Fibroblast of skin of left quadriceps (primary cell): ENCODE measurements at regions not wholly inside any gene's neighbourhood (a gene's known extent, or its start where the extent isn't known, plus 50 kb on each side); places are given as distances from the start of the nearest gene placed in this dataset.

Experiments
- DNase-seq, 2 experiments: peaks; one replicate each; pipeline ENCODE4 v3.0.0-alpha.2; 2013; ENCODE audit warnings: low read depth in 2 of 2

GRCh38 chr1:209421978-209422680 lies 161.4 kb upstream of the CAMK1G start:
- DNase-seq = no peak

DNA sequence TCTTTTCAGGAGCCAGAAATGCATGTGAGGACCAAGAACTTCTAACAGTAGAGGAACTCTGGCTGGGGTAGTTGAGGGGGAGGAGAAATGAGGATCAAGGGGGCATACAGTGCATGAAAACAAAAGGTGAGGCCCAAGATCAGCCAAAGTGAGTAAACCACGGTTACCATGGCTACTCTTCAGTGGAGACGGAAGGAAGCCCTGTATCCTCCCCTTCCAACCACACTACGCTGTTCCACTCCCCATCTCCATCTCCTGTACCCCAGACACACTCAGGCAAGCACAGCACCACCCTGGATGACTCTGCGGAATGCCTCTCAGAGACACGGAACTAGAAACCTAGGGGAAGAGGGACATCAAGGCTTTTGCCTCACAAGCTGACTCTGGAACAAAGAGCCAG lies 157.6 kb upstream of the CAMK1G start:
- DNase-seq = no peak

GRCh38 chr1:209427277-209427676 lies 156.2 kb upstream of the CAMK1G start:
- DNase-seq = no peak

DNA sequence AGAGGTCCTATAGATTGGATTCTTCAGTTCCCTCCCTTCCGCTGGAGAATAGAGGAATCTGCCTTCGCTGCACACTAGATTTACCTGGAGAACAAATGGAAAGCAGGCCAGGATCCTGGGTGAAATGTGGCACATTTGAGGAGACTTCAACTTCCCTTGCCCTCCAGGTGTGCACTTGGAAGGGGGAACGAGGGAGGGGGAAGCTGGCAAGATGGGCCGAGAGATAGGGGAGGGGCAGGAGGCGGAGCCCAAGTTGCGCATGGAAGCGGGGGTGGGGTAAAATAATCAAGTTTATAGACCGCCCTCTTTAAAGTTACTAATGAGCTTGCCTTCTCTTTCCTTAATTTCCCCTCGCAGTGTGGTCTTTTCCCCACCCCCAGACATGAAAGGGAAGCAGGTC lies 155.7 kb upstream of the CAMK1G start:
- no peak for DNase-seq

DNA sequence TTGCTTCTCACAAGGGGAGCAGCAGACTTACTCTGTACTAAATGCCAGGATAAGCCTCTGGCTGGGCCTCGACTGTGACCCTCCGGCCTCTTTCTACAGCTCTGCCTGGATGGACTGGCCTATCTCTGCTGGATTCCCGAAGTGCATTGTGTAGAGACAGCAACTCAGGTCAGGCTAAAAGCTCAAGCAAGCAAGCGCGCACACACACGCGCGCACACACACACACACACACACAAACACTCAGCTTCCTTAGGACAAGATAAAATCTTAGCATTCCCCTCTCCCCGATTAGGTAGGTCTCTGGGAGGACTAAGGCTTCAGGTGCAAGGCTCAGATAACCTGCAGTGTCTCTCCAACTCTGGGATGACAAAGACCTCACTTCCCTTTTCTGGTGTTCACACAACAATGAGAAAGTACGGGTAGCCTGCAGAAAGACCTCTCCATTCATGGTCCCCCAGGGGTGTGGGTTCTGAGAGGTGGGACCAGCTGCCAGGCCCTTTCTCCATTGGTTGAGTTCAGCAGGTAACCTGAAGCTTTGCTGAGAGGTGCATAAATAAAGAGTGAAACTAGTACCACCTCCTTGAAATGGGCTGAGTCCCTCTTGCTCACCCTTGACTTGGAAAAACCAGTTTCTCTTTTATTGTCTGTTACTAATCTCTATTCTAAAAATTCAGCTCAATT lies 155.1 kb upstream of the CAMK1G start:
- DNase-seq = no peak

DNA sequence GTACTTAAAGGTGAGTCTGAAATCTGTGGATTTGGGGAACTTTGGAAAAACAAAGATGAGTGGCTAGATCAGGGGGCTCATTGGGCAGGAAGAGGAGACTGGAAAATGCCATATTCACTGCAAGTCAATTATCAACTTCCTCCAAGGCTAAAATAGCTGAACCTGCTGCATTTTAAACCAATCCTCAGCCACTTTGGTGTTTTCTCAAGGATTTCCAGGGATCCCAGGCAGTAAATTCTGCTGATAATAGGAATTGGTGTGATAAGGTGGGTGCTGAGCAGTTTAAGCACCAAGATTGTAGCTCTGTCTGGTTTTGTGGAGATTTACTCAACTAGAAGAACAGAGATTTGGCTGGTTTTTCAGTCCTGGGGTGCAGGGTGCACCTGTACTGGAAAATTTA lies 153.9 kb upstream of the CAMK1G start:
- DNase-seq = no peak

DNA sequence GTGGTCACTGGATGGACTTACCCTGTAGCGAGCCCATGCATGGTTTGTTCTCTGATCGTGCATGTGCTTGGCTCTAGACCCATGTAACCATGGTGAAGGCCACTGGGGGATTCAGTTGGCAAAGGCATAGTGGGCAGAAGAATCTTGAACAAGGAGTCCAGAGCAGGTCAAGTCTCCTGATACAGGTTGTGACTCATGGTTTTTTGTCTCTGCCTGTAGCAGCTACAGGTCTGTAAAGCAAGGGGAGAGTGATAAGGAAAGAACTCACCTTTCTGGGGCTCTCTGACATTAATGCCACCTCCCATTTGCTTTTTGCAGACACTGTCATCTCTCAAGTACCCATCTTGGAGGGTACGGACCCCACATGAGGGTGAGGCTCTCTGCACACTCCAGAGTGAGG lies 153.4 kb upstream of the CAMK1G start:
- no peak for DNase-seq

GRCh38 chr1:209430821-209431259 lies 152.7 kb upstream of the CAMK1G start:
- DNase-seq = no peak

- no peak for DNase-seq
Measured at GRCh38 chr1:209431402-209431801, 152.1 kb upstream of the CAMK1G start.

DNA sequence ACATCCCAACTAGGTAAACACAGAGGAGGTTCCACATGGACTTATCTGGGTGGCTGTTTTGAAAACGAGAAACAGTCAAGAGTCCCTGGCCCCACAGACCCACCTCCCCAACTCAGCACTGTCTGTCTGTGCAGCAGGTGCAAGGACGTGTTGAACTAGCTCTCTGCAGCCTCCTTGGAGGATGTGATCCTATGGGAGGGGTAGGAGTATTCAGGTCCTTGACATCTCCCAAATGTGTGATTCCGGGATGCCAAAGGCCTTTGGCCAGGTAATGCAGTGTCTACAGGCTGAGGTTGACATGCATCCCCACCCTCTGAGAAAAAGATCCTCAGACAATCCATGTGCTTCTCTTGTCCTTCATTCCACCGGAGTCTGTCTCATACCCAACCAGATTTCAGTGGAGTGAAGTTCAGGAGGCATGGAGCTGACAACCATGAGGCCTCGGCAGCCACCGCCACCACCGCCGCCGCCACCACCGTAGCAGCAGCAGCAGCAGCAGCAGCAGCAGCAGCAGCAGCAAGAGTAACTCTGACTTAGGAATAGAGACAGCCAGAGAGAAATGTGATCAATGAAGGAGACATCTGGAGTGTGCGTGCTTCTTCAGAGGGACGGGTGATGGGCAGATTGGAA lies 151.6 kb upstream of the CAMK1G start:
- DNase-seq = no peak

DNA sequence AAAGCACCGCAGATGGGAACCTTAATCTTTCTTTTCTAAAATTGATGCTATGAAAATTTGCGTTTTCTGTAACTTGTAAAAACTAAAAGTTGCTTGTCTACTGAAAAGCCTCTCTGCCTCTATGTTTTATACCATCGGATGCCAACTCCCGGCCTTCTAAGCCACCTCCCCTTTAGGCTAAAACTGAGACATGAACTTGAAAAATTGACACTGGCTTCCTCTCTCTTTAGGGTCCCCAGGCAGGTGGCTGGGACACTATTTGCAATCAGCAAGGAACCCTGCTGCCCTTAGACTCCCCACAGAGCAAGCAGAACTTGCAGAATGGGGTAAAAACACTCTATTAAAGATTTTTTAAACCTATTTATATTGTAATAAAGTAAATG lies 151.1 kb upstream of the CAMK1G start:
- DNase-seq = no peak

DNA sequence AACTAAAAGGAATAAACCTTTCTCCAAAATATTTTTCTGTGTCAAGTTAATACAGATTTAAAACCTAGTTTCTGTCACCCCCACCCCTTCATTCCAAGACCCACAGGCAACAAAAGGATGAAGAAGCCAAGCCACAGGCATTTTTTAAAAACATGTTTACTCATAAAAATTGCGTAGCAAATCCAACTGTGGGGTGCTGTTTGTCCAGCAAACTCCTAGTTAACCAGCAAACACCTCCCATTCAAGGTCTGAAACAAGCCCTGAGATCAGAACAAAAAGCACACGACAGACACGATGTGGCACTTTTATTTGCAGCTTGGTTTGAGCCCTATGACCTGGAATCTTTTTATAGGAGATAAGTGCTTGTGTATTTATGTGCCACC lies 149.9 kb upstream of the CAMK1G start:
- peak in 1 of 2 experiments; percentile 39 for DNase-seq

GRCh38 chr1:209434066-209434465 lies 149.4 kb upstream of the CAMK1G start:
- no peak for DNase-seq

GRCh38 chr1:209434631-209435217 lies 148.8 kb upstream of the CAMK1G start:
- no peak for DNase-seq

DNA sequence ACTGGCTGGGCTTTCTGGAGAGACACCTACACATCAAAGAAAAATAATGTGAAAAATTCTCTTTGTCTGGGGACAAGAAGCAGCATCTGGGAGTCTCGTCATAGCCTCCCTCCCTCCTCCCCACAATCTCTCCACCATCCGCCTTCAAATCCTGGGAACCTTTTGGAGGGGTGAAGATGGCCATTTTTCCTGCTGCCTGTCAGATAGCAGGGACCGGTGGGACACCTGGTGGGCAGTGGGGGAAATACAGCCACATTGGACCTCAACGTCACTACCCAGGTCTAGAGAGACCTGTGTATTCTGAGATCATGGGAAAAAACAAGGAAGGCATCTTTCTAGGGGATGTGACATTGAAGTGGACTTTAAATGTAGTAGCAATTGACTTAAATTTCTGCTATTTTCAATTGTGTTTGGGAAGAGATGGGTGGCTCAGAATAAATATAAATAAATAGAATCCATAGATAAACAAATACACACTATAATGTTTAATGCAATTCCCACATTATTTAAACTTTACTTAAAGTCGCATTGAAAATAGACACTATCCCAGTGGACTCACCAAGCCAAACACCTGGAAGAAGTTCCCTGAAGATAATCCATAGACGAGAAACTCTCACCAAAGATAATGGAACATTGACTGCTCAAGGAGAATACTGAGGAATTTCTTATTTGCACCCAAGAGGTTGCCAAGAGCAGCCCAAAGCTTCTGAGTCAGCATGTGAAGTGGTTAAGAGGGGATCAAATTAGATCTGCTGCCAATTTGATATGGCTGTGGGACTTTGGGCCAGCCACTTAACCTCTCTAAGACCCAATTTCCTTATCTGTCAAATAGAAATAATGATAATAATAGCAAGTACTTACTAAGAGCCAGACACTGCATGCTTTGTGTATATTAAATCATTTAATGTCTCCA lies 147.6 kb upstream of the CAMK1G start:
- DNase-seq = peak; percentile 71 to 73

DNA sequence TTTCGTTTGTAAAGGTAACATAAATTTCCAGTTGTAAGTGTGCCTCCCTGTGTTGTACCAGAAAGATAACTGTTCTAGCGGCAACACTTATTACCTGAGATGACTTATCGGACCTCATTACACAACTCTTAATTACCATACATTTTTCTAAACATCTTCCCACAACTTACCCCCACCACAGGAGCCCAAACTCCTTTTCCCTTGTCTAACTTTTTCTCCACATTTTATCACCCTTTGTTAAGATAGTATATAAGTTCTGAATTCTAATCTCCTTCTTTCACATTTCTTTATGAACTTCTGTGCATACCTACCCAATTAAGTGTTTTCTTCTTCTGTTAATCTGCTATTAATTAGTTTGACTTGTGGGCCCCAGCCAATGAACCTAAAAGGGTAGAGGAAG lies 143.7 kb upstream of the CAMK1G start:
- DNase-seq = no peak

GRCh38 chr1:209443361-209443931 lies 140.1 kb upstream of the CAMK1G start:
- DNase-seq = no peak

GRCh38 chr1:209443975-209444651 lies 139.4 kb upstream of the CAMK1G start:
- DNase-seq = no peak

DNA sequence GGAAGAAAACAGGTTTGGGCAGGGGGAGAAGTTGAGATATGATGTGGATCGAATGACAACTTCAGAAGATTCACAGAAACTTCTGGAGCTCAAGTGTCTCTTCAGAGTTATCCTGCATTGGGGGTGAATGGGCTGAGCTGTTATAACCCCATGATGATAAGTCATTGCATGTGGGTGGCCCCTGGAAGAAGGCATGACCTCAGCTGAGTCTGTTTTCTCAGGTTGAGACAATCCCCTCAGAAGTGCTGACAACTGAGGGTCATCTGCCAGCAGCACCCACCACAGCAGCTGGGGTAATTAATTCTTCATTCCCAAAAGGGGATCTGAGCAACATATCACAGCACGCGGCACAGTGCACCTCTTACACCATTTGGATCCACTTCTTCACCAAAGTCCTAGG lies 138.6 kb upstream of the CAMK1G start:
- DNase-seq = no peak

DNA sequence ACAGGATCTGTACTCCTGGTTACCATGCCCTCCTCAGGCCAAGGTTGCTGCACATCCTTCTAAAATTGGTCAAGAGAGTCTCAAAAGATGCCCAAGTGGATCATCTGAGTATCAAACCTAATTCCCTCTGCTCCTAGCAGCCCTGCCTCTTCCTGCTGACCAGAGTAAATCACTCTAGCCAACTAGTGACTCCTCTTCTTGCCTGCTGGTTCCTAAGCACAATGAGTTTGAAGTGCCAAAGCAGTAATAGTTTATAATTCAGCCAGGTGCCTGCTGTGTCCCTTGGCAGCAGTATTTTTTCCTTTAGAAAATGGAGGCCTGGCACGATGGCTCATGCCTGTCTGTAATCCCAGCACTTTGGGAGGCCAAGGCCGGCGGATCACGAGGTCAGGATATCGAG lies 137.9 kb upstream of the CAMK1G start:
- no peak for DNase-seq

DNA sequence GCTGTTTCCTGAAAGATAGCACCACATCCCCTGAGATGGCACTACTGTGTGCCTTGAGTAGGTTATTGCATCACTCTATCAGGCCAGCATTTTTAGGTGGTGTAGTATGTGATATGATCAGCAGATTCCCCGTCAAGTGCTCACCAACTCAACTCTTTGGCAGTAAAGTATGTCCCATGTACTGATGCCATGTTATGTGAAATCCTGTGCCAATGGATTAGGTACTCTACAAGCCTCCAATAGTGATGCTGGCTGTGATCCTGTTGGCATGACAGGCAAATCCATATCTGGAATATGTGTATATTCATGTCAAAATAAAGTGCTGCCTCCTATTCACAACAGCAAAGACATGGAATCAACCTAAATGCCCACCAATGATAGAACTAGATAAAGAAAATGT lies 137.2 kb upstream of the CAMK1G start:
- no peak for DNase-seq
